HG02763 (cell line): ENCODE measurements at regions not wholly inside any gene's neighbourhood (a gene's known extent, or its start where the extent isn't known, plus 50 kb on each side); places are given as distances from the start of the nearest gene placed in this dataset.

ENCODE experiments used
- ATAC-seq: cut with Tn5 transposase; IDR thresholded peaks from one replicate; pipeline ENCODE4 v1.9.1; 2021; ENCODE audit warnings: mild to moderate bottlenecking, moderate library complexity; ENCODE audit not compliant: unreplicated experiment

GRCh38 chr11:25860677-25861450 lies 471.1 kb upstream of the ANO3 start:
- ATAC-seq, result no peak

DNA sequence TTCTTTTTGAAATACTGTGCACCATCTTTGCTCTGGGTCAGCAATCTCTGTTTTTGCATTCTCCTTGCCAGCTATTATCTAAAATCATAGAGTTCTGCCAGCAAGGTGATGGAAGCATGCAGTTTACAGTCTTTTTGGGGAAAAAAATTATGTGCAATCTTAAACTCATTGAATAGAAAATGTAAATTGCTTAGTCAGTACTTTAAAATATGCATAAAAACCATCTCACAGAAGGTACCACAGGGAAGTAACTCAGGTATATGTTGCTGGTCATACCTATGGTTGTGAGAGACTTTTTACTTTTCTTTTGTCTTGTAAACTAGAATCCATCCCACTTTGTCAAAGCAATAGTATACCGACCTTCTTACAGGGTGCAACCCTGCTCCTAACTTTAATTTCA lies 469.8 kb upstream of the ANO3 start:
- ATAC-seq, result no peak

GRCh38 chr11:25863986-25864385 lies 467.9 kb upstream of the ANO3 start:
- ATAC-seq, result no peak

DNA sequence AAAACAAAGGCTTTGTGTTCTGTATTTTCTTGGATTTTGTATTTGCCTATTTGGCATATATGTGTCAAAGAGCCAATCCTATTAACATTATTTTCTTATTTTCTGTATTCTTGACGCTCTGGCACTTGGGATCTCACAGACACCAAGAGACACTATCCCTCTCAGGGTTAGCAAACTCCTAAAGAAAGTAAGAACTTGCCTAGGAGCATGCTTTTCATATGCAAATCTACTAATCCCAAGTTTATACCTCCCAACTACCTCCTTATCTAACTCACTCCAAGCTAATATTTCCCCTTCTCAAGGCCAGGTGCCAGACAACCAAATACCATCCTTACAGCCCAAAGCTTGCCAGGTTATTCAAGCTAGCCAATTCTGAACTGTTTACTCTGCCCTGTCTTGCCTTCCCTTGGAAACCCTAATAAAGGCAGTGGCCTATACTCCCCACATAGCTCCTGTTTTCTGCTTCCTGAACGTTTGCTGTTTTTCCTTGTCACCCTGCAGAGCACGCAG lies 455.4 kb upstream of the ANO3 start:
- no peak for ATAC-seq

DNA sequence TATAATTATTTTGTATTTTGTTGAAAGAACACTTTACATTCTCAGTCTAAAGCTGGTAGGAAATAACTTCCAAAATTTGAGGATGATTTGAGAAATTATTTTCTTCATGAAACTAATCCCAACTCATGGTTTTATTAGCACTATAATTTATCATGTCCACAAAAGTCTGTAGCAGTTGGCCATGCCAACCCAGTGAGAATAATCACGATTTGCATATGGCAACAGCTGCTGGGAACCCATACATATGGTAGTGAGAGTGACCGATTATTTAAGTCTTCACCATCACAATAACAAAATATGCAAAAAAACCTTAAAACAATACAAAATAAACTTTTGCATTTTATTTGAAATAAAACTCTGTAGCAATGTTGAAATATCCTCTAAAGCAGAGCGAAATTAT lies 445.9 kb upstream of the ANO3 start:
- ATAC-seq, result no peak

DNA sequence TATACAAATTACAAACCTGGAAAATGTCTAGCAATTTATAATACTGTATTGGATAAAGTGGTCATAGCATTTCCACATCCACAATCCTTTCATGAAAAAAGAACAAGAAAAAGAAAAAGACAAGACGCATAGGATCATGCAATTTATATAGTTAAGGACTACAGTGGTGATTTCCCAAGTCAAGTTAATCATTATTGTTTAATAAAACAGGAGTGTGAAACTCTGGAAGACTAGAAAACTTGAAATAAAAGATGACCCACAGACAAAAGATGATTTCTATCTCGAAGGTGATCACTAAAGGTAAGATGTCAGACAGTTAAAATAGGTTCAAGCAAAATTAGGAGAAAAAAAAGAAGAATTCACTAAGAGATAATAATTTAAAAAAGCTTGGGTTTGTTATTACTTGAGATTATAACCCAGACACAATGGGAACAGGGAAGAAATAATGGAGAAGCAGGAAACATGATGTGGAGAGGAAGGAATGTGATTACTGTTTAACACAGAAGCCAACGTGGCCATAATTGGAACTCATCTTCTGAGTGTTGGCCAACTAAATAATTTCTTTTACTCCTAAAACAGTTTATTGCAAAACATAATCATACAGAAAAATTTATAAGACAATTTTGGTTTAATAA lies 441.2 kb upstream of the ANO3 start:
- no peak for ATAC-seq

- no peak for ATAC-seq
Observed at GRCh38 chr11:25891960-25892359, 440.0 kb upstream of the ANO3 start.

DNA sequence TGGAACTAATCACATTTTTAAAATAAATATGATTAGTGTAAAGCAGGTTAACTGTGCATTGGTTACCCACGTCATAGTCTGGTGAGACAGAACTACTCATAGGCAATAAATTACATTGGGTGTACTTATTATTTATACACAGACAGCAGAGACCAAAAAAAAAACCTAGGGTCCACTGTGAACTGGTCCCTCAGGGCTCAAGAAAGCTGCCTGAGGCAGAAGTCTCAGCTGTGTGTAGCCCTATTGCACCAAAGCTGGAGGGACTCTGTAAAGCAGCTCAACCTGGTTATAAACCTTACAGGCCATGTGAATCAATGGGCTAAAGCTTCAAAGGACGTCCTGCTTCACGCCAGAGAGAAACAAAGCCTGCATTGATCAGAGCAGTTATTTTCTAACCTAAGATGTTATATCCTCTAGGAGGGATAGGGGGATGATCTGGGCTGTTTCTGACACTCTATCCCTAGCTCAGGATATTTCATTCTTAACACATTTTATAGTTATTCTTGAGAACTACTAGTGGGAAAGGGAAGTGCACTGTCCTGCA lies 432.2 kb upstream of the ANO3 start:
- ATAC-seq, result no peak

DNA sequence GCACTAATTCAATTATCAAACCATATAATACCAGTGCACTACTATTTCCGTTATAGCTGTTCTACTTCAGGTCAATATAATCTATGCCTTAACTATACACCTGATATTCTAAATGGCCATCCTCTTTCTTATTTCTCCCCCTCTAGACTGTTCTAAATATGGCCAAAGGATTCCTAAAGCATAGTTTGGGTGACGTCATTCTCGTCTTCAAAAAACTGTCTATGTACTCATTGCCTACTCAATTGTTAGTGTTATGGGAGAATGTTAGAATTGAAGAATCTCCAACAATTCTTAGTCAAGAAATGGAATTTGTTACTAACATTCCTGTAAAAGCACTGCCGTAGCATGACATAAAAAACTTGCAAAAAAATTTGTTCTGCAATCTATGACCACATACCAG lies 431.1 kb upstream of the ANO3 start:
- ATAC-seq, result no peak

- ATAC-seq, result no peak
Observed at GRCh38 chr11:25901415-25901814, 430.5 kb upstream of the ANO3 start.

- ATAC-seq, result no peak
Observed at GRCh38 chr11:25902476-25902875, 429.5 kb upstream of the ANO3 start.

DNA sequence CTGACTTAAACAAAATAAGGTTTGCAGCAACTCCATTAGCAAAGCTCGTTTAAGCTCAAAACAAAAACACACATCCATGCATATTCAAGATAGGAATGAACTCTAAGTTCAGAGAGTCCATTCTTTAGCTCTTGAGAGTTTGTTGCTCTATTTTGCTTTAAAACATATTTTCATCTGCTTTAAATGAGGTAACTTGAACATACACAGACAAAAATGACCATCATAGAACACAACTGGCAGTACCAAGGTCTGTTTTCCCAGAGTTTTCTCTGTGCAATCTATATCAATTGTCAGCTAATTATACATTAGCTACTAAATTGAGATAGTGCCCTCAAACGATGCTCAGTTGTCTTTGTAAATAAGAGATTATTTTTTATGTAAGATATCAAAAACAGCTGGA lies 423.2 kb upstream of the ANO3 start:
- ATAC-seq, result no peak

- ATAC-seq, result no peak
Observed at GRCh38 chr11:25910086-25910485, 421.8 kb upstream of the ANO3 start.

GRCh38 chr11:25920356-25920755 lies 411.6 kb upstream of the ANO3 start:
- ATAC-seq, result no peak

GRCh38 chr11:25924586-25924985 lies 407.3 kb upstream of the ANO3 start:
- ATAC-seq, result no peak

DNA sequence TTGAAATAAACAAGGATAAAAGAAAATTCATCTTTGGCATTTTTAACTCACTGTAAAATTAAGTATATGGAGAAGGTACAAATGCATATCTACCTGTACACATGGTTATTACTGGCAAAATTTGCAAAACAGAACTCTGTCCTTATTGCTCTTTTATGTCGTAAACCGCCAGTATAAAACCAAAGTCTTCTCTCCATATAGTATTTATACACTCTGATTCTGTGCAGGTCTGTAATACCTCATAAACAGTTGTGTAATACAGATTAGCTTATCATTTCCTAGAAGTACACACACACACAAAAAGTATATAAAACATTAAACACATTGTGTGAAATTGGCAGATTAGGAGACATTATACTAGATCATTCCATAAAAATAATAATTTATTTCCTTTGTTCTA lies 406.6 kb upstream of the ANO3 start:
- ATAC-seq, result no peak

- no peak for ATAC-seq
Observed at GRCh38 chr11:25927411-25927953, 404.4 kb upstream of the ANO3 start.

DNA sequence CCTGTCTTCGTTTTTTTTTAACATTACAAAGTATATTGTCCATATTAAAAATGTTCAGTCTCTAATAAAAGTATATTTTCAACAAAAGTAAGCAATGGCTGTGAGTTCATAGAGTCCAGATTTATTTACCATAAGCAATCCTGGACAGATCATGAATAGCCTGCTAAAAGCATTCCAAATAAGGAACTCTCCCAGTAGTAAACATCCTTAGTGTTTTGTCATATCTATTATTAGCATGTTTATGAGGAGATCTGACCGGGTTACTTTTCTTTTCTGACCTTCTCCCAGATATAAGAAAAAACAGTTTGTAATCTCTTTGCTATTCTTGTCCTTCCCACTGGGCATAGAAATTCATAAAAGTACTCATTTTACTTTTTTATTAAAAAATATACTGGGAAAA lies 403.9 kb upstream of the ANO3 start:
- ATAC-seq, result no peak

GRCh38 chr11:25938952-25939351 lies 393.0 kb upstream of the ANO3 start:
- no peak for ATAC-seq

DNA sequence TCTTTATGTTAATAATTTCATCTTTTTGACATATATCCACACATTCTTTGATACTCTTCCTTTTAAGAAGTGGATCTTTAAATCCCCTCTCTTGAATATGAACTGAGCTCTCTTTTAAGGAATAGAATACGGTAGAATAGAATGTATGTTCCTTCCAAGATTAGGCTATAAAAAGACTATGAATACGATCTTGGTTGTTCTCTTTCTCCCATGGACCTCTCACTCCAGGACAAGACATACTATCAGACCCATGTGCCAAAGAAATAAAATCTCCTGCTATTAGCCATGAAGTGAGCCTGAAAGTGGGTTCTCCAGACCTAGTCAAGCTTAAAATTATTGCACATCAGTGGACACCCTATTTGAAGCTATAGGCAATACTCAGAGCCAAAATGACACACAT lies 392.2 kb upstream of the ANO3 start:
- ATAC-seq, result no peak

DNA sequence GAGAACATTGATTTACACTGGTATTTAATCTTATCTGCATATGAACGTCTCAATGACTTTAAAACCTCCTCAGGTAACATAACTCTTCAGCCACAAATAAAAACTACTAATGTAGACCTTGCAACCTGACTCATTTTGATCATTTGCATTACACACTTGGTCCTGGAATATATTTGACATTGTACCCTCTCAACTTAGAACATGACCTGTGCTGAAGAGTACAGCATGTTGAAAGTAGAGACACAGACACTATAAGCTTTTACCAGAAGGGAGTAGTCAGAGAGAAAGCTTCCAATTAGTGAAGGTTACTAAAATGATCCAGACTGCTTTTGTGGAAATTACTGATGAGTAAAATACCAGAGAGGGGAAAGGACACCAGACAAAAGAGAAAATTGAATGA lies 390.6 kb upstream of the ANO3 start:
- no peak for ATAC-seq

- no peak for ATAC-seq
Observed at GRCh38 chr11:25943031-25943430, 388.9 kb upstream of the ANO3 start.
